HG03108 (cell line): ENCODE measurements at regions not wholly inside any gene's neighbourhood (a gene's known extent, or its start where the extent isn't known, plus 50 kb on each side); places are given as distances from the start of the nearest gene placed in this dataset.

Source experiments
- ATAC-seq: cut with Tn5 transposase; IDR thresholded peaks from one replicate; pipeline ENCODE4 v1.9.1; 2021; ENCODE audit warnings: moderate library complexity; ENCODE audit not compliant: unreplicated experiment

DNA sequence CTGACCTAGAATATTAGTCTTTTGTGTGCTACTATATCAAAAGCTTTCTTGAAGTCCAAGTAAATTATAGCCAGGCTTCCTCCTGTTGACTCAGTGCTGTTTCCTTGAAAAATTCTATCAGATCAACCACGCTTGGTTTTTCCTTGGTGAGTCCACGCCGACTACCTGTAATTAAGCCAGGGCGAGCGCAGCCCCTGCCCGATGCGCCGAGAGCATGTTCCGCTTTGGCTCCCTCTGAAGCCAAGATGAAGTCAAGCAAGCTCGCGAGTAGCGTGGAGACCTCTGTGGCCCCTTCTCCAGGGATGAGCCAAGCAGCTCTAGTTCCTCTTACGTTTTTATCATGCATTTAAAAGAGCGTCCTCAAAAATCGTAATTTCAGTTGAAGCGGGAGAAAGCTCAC, 641.2 kb downstream of the CDH26 start:
- ATAC-seq: no peak

DNA sequence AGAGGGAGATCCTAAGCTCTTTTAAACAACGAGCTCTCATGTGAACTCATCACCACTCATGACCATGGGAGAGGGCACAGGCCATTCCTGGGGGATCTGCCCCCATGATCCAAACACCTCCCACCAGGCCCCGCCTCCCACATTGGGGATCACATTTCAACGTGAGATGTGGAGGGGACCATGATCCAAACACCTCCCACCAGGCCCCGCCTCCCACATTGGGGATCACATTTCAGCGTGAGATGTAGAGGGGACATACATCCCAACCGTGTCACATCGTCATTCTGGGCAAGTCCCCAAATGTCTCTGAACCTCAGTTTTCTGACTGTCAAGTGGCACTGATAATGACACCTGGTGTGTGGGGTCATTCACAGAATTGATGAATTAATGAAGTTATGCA, 641.8 kb downstream of the CDH26 start:
- no peak for ATAC-seq

DNA sequence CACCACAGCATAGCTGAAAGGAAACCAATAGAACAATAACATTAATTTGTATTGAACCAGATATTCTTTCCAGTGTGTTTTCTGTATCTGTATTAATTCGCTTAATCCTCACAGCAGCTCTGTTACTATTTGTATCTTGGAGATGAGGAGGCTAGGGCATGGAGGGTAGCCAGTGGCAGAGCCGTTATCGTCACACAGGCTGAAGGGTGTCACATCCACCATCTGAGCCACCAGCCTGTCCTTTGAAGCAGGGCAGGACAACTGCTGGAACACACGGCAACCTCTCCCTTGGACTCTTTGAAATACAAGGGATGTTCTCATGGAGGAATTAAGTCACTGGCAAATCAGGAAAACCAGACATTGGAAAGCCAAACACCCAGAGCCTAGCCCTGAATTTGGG, 628.0 kb upstream of the CDH4 start:
- ATAC-seq: no peak

DNA sequence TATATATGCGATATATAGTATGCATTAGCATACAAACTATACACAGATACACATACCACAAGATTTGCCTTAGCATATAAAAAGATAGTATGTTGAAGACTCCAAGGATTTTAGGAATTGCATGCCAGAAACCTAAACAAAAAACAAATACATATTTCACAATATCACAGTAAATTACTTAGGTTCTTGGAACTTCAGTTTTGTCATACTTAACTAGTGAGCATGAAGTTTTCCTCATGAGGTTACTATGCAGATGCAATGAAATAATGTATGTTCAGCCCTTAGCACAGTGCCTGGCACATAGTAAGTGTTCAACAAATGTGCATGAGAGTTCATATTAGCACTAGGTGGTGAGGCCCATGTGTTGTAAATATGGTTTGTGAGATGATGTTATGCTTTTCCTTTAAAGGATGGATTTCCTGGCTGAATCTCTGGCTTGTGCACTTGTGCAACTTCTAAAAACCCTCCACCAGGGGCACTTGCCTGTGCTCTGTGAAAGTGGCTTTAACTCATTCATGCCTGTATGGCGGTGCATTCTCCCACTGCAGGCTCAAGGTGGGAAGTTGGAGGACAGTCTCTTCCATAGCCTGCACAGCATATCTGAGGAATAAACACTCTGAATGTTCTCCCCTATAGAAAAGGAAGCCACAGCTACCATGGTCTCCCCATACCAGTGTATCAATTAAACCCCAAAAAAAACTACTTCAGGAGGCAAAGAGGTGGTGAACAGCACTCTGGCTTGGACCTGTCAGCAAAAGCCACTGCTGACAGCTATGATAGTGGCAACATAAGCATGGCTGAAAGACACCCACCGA, 624.1 kb upstream of the CDH4 start:
- no peak for ATAC-seq

DNA sequence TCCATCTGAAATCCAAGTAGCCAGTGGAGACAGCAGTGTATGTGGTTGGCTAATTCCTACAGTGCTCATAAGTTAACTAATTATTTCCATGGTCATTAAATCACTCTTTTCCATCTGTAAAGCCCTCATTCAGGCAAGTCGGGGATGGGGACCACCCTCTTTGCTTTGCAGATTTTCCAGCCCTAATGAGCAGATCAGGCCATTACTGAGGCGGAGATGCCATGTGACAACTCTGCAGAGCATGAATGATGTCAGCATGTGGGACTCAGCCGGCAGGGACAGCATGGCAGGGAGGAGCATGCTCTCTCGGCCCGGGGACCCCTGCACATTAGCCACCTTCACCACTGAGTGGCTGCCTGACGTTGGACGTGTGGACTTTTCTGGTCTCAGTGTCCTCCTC, 623.3 kb upstream of the CDH4 start:
- no peak for ATAC-seq

DNA sequence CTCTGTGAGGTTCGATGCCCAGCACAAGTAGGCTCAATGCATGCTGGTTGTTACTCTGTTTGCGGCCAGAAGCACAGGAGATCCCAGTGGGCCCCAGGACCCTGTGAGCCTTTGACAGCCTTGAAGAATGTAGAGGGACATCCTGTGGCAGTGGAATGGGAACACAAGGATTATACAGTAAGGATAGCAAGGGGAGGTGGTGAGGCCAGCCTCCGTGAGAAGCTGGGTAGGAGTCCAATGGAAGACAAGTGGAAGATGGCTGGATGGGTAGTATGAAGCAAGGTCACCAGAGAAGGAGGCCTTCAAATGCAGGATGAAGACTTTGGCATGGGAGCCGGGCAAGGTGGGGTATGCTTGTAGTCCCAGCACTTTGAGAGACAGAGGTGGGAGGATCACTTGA, 622.9 kb upstream of the CDH4 start:
- ATAC-seq: no peak

DNA sequence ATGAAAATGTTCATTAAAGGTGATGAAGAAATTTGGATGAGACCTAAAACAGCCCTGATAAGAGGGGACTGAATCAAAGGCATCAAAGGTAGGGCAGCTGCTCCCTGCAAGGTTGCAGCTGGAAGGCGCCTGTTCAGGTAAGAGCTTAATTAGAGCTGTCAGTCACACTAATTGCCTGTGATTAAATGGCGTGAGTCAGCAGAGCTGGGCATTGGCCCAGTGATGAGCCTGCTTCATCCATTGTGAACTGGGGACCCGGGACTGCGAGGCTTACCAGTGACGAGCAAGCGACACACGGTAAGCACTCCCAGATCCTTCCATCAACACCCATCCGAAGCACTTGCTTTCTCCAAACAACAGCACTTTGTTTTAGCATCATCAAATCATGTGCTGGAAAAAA, 621.5 kb upstream of the CDH4 start:
- ATAC-seq: no peak

DNA sequence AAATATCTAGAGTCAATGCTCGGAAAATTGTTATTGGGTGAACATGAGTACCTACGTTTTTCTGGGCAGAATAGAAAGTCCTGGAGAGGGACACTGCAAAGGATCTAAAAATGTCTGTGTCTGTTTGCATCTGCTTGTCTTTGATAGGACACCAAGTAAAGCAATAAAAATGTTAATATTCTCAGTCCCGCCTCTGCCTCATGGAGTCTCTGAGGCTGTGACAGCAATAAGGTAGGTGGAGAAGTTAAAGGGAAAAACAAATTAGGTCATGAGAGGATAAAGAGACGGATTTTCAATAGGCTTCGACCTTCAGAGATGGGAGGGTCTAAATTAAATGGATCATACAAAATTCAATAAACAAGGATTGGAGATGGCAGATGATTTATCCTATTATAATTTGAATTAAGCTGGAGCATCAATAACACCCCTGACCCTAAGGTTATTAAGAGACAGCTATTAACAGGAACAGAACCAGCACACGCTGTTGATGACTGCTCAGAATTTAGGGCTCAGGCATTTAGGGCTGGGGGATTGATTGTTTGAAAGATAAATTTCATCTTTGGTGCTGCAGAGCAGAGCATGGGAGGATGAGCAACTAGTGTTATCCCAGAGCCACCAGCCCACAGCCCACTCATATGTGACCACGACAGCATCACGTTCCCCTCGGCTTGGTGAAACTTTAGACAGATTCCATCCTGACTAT, 620.3 kb upstream of the CDH4 start:
- no peak for ATAC-seq

DNA sequence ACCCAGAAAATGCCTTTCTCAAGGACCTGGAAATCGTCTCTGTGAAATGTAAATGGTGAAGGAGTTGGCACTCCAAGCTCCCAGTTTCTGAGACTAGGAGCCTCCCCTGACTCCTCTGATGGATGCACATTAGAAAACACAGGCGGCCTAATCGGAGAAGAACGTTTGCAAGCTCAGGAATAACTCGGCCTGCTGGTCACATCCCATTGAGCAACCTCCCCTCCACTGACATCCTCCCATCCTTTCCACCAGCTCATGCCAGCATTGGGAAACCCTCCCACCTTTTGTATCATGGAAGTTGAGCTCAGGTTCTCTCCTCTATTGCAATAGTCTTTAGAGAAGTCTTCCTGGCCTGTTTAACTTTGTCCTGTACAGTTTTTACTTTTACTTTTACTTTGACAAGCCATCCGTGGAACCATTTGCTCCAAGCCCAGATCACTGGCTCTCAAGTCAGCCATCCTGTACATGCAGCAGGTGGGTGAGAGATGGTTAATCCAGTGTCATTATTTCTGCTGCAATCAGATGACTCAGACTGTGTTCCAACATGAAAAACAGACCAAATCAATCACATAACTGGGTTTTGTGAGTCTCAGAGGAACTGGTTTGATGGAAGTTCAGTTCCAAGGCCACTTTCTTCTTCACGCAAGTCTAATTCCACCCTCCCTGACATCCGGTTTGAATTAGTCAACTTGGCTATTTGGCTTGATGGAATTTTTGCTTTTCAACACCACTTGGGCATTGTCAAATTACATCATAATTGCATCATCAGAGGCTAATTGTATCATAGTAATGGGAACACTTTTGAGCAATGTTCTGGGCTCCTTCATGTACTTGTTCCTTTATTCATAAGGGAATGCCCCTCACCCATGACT, 619.4 kb upstream of the CDH4 start:
- ATAC-seq: no peak

DNA sequence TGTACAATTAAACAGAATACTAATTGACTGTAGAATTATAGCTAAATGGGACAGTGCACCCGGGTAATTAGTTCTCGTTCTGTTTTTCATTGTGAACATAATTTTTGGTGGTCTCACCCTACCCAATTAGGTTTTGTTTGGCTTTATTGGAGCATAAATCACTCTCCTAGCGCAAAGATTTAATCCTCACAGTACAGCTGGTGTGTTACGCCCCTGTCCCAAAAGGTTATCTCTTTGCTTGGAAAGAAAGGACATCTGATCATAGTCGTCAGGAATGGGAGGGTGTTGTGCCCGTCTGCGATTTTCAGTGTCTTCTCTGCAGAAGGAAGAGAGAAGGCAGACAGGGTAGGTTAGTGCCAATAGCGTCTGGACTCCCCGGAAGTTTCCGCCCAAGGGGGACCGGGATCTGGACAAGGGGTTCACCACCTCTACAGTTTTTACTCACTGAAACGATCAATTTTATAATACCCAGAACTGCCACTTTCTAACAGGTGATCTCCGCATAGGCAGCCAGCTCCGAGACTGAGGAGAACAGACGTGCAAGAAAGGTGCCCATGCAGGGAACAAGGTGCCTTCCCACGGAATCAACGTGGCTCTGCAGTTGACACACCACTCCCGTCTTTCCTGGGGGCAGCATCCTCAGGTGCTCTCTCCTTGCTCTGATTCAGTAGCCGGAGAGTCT, 617.4 kb upstream of the CDH4 start:
- no peak for ATAC-seq

DNA sequence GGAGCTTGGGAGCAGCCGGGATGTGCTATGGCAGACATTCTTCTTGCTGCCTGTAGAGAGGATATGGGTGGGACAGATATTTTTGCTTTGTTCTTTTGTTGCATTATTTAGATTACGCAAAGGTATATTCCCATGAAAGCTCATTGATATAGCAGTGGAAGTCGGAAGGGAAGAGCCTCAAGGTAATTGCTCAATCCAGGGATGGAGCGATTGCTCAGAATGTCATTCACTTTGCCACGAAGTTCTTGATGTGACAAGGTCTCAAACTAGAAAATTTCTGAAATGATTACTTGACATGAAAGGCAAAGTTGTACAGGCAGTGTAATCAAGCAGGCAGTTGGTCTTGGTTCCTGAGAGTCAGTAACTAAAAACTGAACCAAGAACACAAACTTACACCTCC, 615.6 kb upstream of the CDH4 start:
- no peak for ATAC-seq

DNA sequence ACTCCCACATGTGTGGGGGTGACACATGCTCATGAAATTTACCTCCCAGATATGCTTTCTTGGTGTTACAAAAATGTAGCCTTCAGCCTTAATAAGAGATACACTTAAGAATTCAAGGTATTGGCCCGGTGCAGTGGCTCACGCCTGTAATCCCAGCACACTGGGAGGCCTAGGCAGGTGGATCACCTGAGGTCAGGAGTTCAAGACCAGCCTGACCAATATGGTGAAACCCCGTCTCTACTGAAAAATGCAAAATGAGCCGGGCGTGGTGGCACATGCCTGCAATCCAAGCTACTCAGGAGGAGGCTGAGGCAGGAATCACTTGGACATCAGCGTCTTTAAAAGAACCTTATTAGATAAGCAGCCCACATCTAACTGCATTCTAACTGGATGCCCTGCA, 614.3 kb upstream of the CDH4 start:
- no peak for ATAC-seq

DNA sequence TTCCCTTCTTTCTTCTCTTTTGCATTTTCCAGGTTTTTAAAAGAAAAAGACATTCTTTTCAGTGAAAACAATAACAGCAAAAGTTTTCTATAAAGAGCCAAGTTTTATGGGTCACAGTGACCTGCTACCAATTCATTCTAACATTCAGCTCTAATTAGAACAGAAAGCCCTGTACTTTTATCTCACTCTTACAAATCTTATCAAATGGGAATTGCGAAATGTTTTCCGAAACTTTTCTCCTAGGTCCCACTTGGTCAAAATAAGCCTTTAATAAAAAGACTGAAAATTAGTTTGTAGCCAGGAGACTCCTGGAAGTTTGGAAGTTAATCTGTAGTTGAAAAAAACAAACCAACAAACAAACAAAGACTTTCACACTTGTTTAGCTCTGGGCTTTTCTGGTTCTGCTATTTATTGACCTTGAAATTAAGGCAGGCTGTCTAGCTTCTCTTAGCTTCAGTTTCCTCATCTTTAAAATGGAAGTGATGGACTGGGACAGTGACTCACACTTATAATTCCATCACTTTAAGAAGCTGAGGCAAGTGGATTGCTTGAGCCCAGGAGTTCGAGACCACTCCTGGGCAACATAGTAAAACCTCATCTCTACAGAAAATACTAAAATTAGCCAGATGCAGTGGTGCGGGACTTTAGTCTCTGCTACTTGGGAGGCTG, 613.5 kb upstream of the CDH4 start:
- no peak for ATAC-seq

DNA sequence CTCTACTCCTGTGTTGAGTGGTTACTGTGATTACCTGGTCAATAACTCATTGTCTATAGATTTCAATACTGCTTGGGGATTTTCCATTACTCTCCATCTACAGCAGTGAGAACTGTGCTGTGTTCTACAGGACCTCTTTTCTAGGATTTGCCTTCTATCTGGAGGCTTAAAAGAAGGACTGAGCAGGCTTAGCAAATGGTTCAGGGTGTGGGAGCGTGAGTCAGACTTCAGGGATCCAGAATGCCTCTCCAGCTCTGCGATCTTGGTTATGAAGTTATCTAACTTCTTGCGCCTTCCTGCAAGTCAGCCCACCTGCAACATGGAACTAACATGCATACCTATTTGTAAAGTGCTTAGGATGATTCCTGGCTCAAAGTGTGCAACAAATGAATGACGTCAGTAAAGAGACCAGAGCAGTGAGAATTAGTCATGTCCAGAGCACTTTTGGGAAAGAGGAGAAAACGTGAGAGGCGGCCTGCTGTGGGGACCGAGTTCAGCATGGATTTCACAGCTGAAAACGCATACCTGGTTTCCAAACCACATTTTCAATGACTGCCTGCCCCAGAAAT, 610.1 kb upstream of the CDH4 start:
- no peak for ATAC-seq

DNA sequence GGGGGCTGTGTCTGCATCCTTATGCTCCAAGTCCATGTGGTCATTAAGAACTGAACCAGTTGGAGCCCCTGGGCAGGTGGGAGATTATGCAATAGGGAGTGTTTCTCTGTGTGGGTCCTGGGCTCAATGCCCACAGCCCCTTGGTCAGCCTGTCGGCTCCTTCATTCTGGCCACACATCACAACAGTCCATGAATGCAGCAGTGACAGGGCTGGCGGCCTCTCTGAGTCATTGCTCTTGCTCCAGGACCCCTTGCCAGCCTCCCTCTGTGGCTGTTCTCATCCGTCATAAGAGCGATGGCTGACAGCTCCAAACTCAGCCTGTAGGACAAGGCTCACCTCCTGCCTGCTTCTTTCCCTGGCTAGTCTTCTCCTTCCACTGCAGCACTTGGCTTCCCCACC, 609.5 kb upstream of the CDH4 start:
- no peak for ATAC-seq

DNA sequence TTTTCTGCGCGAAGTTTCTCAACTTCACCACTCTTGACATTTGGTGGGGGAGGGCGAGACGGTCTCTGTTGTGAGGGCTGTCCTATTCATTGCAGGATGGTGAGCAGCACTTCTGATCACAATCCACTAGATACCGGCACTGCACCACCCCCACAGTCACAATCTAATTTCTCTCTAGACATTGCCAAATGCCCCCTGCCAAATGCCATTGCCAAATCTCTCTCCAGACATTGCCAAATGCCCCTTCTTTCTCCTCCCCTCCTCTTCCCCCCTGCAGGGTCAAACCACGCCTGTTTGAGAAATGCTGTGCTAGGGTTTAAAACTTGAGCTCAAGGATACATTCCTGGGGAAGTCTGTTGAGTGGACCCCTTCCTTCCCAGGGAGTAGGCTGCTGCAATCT, 603.5 kb upstream of the CDH4 start:
- no peak for ATAC-seq

DNA sequence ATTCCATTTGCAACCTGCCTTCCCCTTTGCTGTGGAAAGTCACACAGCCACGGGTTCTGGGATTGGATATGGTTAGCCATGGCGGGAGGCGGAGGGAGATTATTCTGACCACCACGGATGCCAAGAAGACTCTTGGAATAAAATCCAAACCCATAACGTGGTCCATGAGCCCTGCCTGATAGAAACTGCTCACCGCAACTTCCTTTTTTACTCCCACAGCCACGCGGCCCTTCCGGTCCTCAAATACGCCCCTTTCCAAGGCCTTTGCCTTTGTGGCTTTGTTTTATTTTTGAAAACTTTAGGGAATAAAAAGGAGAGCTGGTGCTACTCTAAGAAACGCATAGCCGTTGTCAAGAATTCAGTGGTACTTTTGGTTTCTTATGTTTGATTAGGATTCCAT, 602.5 kb upstream of the CDH4 start:
- no peak for ATAC-seq

DNA sequence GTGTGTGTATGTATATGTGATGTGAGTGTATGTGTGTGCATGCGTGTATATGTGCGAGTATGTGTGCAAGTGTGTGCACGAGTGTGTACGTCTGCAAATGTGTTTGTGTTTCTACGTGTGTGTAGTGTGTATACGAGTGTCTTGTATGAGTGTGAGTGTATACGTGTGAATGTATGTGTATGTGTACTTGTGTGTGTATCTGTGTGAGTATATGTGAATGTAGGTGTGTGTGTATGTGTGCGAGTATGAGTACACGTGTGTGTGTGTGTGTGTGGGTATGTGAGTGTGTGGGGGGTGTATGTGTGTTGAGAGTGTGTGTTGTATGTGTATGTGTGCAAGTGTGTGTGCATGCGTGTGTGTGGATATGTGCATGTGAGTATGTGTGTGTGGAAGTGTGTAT, 602.0 kb upstream of the CDH4 start:
- no peak for ATAC-seq

DNA sequence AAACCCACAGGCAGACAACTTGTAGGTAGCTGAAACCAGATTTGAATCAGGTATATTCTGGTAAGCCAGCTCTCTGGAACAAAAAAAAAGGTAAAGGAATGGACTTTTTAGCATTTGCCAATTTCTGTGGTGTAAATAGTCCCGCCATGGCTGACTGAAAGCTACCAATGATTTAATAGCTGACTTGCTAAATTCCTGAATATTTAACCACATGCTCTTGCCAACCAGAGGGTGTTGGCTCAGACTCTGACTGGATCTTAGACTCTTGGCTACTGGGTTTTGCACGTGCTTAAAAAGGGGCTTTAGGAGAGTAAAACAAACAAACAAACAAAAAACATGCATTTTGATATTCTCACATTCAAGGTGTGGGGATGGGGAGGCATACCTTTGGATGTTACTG, 600.0 kb upstream of the CDH4 start:
- no peak for ATAC-seq

DNA sequence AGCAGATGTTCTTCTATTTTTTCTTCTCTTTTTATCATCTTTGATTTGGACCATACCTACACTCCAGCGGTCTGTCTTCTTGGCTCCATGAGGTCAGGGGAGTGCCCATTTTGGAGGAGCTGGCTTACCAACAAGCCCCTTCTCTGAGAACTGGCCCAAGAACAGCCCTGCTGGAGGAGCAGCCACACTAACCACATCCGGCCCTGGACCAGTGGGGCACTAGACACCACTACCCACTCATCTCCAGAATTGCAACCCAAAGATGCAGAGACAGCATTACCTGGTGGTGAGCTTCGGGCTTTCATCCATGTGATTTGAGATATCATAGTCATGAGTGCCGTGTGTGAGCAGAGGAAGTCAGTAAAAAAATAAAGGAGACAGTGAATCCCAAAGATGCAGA, 599.4 kb upstream of the CDH4 start:
- no peak for ATAC-seq
